ENCODE measurements at regions not wholly inside any gene's neighbourhood (a gene's known extent, or its start where the extent isn't known, plus 50 kb on each side); places are given as distances from the start of the nearest gene placed in this dataset.

DNA sequence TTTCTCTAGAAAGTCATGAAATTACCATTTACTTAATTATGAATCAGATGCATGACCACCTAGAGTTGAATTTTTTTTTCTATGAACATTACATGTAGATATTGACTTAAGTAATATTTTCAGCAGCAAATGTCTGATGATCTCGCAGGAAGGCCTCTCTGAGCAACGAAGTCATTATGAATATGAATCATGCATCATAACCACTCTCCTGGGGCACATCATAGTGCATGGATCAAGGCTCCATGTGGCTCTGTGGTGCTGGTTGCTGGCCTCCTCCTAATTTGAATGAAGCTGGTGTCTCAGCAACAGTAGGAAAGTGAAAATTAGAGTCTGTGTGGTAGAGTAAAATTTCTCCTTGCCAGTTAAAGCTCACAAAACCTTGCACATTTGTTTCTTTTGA, 121.4 kb upstream of the INHBA start:
- no peak; the same call in 2 of the 3 replicates for ATAC-seq
- TF ChIP-seq, protein P1, sequence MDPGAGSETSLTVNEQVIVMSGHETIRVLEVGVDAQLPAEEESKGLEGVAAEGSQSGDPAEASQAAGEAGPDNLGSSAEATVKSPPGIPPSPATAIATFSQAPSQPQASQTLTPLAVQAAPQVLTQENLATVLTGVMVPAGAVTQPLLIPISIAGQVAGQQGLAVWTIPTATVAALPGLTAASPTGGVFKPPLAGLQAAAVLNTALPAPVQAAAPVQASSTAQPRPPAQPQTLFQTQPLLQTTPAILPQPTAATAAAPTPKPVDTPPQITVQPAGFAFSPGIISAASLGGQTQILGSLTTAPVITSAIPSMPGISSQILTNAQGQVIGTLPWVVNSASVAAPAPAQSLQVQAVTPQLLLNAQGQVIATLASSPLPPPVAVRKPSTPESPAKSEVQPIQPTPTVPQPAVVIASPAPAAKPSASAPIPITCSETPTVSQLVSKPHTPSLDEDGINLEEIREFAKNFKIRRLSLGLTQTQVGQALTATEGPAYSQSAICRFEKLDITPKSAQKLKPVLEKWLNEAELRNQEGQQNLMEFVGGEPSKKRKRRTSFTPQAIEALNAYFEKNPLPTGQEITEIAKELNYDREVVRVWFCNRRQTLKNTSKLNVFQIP (CRISPR knock-in tag; IDR thresholded peaks at IDR 0.05; ENCODE audit: borderline replicate concordance, low read depth): no peak
- TF ChIP-seq ISL1 (CRISPR knock-in tag; IDR thresholded peaks at IDR 0.05): no peak
- no peak for TF ChIP-seq TOX (CRISPR knock-in tag; IDR thresholded peaks at IDR 0.05; ENCODE audit: borderline replicate concordance)

DNA sequence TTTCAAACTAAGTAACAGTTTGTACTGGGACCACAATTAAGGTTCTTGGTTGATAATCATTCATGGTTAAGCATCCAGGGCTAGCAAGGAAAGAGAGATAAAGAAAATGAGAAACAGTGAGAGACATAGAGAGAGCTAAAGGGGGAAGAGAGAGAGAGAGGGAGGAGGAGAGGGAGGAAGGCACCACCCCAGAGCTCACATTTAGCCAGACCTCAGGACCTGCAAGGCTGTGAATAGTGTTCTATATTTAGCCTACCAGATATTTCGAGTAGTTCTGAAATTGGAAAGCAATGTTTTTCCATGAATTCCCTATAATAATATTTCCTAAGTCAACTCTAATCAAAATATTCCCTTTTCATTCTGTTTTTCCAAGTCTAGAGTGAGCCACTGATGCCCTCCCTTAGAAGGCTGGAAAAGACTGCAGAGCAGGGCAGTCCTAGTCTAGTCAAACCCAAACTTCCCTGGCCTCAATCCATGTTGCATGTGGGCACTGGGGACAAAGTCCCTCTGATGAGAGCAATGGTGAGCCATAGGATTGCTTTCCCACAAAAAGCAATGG, 119.4 kb upstream of the INHBA start:
- TF ChIP-seq ESRRG (CRISPR knock-in tag; IDR thresholded peaks at IDR 0.05) (no peak), ISL1 (CRISPR knock-in tag; IDR thresholded peaks at IDR 0.05) (no peak), GLIS3 (CRISPR knock-in tag; IDR thresholded peaks at IDR 0.05) (no peak), TOX (CRISPR knock-in tag; IDR thresholded peaks at IDR 0.05; ENCODE audit: borderline replicate concordance) (no peak), PPARA (CRISPR knock-in tag; IDR thresholded peaks at IDR 0.05; ENCODE audit: borderline replicate concordance) (no peak), ZFP3 (CRISPR knock-in tag; IDR thresholded peaks at IDR 0.05) (no peak), SNAI2 (CRISPR knock-in tag; IDR thresholded peaks at IDR 0.05) (no peak), ARNTL (CRISPR knock-in tag; IDR thresholded peaks at IDR 0.05; ENCODE audit: borderline replicate concordance, low read depth) (no peak), TCF4 (CRISPR knock-in tag; IDR thresholded peaks at IDR 0.05; ENCODE audit: borderline replicate concordance) (no peak)
- TF ChIP-seq, protein P2, sequence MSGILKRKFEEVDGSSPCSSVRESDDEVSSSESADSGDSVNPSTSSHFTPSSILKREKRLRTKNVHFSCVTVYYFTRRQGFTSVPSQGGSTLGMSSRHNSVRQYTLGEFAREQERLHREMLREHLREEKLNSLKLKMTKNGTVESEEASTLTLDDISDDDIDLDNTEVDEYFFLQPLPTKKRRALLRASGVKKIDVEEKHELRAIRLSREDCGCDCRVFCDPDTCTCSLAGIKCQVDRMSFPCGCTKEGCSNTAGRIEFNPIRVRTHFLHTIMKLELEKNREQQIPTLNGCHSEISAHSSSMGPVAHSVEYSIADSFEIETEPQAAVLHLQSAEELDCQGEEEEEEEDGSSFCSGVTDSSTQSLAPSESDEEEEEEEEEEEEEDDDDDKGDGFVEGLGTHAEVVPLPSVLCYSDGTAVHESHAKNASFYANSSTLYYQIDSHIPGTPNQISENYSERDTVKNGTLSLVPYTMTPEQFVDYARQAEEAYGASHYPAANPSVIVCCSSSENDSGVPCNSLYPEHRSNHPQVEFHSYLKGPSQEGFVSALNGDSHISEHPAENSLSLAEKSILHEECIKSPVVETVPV (CRISPR knock-in tag; IDR thresholded peaks at IDR 0.05): no peak
- TF ChIP-seq, protein P3, sequence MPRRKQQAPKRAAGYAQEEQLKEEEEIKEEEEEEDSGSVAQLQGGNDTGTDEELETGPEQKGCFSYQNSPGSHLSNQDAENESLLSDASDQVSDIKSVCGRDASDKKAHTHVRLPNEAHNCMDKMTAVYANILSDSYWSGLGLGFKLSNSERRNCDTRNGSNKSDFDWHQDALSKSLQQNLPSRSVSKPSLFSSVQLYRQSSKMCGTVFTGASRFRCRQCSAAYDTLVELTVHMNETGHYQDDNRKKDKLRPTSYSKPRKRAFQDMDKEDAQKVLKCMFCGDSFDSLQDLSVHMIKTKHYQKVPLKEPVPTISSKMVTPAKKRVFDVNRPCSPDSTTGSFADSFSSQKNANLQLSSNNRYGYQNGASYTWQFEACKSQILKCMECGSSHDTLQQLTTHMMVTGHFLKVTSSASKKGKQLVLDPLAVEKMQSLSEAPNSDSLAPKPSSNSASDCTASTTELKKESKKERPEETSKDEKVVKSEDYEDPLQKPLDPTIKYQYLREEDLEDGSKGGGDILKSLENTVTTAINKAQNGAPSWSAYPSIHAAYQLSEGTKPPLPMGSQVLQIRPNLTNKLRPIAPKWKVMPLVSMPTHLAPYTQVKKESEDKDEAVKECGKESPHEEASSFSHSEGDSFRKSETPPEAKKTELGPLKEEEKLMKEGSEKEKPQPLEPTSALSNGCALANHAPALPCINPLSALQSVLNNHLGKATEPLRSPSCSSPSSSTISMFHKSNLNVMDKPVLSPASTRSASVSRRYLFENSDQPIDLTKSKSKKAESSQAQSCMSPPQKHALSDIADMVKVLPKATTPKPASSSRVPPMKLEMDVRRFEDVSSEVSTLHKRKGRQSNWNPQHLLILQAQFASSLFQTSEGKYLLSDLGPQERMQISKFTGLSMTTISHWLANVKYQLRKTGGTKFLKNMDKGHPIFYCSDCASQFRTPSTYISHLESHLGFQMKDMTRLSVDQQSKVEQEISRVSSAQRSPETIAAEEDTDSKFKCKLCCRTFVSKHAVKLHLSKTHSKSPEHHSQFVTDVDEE (CRISPR knock-in tag; IDR thresholded peaks at IDR 0.05): no peak
- TF ChIP-seq, protein P1 (CRISPR knock-in tag; IDR thresholded peaks at IDR 0.05; ENCODE audit: borderline replicate concordance, low read depth): no peak
- ATAC-seq: no peak; the same call in 2 of the 3 replicates

DNA sequence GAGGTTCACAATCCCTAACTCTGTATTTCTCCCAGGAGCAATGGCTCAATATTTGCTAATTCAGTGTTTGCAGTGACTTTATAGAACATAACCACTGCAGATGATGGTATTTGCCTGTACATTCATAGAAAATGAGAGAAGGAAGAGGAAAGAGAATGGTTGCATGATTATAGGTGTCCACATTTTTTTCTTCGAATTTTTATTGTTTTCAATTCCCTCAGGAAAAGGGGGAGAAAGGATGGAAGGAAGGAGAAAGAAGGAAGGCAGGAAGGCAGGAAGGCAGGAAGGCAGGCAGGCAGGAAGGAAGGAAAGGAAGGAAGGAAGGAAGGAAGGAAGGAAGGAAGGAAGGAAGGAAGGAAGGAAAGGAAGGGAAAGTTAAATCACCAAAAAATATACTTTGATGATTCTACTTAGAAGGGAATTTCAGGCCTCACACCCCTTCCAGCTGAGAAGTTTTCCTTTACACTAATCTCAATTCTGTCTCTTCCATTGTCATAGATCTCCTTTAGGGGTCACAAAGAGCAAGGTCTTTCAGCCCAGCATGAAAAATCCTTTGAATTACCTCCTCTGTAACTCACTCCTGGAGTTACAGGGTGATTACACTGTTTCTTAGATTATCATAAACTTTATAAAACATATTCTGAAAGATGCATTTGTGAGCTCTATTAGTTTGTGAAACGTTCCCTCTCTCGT, 118.8 kb upstream of the INHBA start:
- no peak for TF ChIP-seq ISL1 (CRISPR knock-in tag; IDR thresholded peaks at IDR 0.05)
- TF ChIP-seq GLIS3 (CRISPR knock-in tag; IDR thresholded peaks at IDR 0.05): no peak
- TF ChIP-seq RARB (CRISPR knock-in tag; IDR thresholded peaks at IDR 0.05): no peak
- TF ChIP-seq ZNF70 (CRISPR knock-in tag; IDR thresholded peaks at IDR 0.05): no peak
- no peak for ATAC-seq

DNA sequence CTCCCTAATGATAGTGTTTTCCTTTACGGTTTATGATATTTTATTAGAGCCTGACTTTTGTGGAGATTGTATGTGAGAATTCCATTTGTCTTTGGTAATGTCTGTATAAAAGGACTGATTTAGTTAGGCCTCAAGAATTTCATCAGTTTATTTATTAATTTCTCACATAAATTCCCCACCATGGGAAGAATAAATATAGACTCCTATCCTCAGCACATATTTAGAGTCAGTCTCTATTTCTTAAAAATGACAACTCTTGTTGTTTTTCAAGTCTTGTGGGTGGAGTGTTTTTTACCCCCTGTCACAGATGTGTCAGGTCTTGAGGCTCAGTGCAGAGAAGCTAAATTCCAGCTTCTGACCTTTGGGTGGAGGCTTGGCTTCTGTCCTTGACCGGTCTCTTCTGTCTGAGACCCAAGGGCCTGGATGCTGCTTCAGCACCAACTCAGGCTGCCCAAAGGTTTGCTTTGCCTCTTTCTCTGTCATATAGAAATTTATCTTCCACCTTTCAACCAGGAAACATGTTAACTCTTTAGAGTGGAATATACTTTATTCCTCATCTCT, 117.3 kb upstream of the INHBA start:
- no peak for TF ChIP-seq ZNF70 (CRISPR knock-in tag; IDR thresholded peaks at IDR 0.05)
- TF ChIP-seq, protein P4, sequence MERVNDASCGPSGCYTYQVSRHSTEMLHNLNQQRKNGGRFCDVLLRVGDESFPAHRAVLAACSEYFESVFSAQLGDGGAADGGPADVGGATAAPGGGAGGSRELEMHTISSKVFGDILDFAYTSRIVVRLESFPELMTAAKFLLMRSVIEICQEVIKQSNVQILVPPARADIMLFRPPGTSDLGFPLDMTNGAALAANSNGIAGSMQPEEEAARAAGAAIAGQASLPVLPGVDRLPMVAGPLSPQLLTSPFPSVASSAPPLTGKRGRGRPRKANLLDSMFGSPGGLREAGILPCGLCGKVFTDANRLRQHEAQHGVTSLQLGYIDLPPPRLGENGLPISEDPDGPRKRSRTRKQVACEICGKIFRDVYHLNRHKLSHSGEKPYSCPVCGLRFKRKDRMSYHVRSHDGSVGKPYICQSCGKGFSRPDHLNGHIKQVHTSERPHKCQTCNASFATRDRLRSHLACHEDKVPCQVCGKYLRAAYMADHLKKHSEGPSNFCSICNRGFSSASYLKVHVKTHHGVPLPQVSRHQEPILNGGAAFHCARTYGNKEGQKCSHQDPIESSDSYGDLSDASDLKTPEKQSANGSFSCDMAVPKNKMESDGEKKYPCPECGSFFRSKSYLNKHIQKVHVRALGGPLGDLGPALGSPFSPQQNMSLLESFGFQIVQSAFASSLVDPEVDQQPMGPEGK (CRISPR knock-in tag; IDR thresholded peaks at IDR 0.05; ENCODE audit: borderline replicate concordance): no peak
- no peak for ATAC-seq

Measured in SK-N-SH treated with all-trans-retinoic acid at 6 μM for 48 hours (cell line).